Coronary artery (tissue), 2 donors: ENCODE measurements at regions not wholly inside any gene's neighbourhood (a gene's known extent, or its start where the extent isn't known, plus 50 kb on each side); places are given as distances from the start of the nearest gene placed in this dataset.
"Not testable (repeated sequence)": the region's sequence is repeated elsewhere in the genome, so short reads cannot be mapped to it uniquely, and the experiment has no call there.

ENCODE experiments used
- DNase-seq: peaks from one replicate; pipeline ENCODE4 v3.0.0-alpha.2; 2017; ENCODE audit warnings: low spot score
- H3K27ac ChIP-seq, 2 donors: fragments of 200-600 bp; sonication (generic); one replicate each; pipeline ENCODE4 v1.5.1; 2016 to 2019
- H3K4me3 ChIP-seq: fragments of 200-600 bp; sonication (generic); 2 replicates; pipeline ENCODE4 v1.5.1; 2016; ENCODE audit warnings: mild to moderate bottlenecking, moderate library complexity
- CTCF ChIP-seq: fragments of 200-600 bp; sonication (generic); IDR thresholded peaks from one replicate; pipeline ENCODE4 v1.5.1; 2019; ENCODE audit warnings: antibody characterized with exemption

- H3K27ac ChIP-seq = no peak overlapping the region
- no peak for TF ChIP-seq CTCF
- H3K4me3 ChIP-seq = no peak overlapping the region
- no peak for DNase-seq
Observed at GRCh38 chr7:149644754-149645153, 128.6 kb downstream of the ZNF467 start.

DNA sequence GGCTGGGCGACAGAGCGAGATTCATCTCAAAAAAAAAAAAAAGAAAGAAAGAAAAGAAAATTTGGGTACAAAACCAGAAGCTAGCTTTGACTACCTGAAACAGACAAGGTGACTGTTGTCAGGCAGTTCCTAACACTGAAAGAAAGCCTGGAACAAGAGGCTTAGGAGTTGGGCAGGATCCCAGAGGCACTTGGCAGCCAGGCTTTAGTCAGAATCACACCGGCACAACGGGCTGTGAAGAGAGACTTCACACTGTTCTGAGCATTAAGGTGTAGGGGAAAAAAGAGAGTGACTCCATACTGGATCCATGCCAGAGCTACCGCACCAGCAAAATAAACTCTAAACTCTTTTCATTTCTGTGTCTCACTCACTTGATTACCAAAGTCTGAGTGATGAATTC, 130.8 kb downstream of the ZNF467 start:
- no peak overlapping the region for H3K4me3 ChIP-seq
- H3K27ac ChIP-seq = no peak overlapping the region
- TF ChIP-seq CTCF = no peak
- DNase-seq = no peak

GRCh38 chr7:149638566-149639320, 134.6 kb downstream of the ZNF467 start:
- no peak for TF ChIP-seq CTCF
- Histone ChIP-seq H3K27ac (no peak overlapping the region), H3K4me3 (no peak overlapping the region)
- DNase-seq = no peak

DNA sequence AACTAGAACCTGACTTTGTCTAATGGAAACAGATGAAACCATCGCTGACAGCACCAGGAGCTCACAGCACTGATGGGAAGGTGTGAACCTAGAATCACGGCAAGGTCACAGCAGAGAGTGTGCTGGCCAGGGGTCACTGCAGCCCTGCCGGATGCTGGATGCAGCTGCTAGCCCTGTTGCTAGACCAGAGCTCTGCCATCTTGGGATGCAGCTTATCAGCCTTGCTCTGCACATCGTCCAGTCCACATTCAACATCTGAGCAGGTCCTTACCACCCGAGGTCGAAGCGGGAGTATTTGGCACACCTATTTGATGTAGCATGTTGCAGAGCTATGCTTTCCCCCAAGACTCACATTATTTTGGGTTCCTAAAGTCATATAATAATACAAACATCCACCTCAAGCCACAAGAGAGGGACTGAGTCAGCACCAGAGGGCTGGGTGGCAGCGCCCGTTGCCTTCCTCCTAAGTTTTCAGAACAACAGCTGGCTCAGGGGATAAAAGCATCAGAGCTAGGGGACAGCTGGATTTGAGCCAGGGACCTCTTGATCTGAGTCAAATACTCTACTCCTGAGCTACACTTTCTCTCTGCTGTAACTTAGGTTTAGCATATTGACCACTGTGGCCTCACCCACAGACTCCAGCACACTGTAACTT, 135.3 kb downstream of the ZNF467 start:
- no peak overlapping the region for H3K27ac ChIP-seq
- no peak for DNase-seq
- no peak for TF ChIP-seq CTCF
- no peak overlapping the region for H3K4me3 ChIP-seq

DNA sequence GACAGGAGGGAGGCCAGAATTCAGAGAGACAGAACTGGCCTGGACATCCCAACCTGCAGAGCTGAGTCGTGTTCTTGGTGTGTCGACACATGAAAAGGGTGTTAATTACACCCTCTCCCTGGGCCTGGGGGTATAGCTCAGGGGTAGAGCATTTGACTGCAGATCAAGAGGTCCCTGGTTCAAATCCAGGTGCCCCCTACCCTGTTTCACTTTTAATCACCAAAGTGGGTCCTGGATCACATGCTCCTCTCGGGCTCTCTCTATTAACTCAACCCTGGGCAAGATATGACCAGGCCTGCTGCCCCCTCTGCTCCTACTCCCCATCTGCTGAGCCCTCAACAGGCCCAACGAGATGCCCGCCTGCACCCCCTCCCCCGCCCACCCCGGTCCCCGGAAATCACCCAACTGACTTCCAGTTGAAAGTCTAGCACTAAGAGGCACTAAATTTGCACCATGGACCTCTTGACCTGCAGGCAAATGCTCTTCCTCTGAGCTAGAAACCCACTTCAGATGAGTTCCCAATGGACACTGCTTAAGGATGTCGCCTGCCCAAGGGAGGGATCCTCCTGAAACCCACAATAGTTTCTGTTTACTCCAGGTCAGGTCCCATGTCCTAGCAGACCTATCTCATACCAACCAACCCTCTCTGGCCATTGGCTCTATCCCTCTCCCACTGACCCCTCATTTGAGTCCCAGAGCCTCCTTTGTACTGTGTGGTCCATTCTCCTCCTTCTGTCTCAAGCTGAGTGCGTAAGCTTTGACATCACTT, 137.6 kb downstream of the ZNF467 start:
- Histone ChIP-seq H3K27ac (no peak overlapping the region), H3K4me3 (no peak overlapping the region)
- TF ChIP-seq CTCF = no peak
- DNase-seq = peak; percentile 26

DNA sequence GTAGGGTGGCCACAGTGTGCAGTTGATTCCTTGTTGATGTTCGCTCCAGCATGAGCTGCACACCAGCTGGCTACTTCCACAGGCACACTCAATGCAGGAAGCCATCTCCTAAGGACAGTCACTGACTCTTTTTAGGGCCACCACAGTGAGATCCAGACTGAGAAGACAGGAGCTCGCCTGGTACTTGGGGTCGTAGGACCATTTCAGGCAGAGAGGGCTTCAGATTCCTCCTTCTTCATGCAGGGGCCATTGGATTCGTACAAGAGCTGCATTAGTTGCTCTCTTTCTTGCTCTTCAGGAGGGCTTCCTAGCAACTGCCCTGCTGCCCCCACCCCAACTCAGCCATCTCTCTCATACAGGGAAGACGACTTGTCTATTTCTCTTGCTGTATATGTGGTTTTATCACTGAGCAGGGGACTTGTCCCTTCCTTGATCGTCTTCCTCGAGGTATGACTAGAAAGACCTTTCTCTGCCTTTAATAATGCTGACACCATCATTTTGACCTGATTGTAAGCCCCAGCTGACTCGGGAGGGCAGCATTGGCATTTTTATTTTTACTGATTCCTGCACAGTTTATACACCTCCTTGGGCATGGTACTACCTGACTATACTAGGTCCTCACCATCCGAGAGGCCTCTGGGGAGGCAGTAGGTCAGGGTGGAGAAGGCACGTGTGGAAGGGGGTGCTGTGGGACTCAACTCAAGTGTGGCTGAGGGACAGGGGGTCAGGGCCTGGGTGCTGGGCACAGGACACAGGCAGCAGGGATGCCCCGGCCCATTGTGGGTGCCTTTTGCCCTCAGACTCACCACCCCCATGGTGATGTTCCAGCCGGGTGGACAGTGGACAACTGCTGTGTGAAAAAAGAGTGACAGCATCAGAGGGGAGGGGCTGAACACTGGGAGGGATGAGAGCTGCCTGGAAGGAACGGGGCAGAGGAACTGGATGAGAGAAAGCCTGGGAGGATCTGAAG, 136.7 kb upstream of the ZNF746 start:
- Histone ChIP-seq H3K27ac (no peak overlapping the region), H3K4me3 (no peak overlapping the region)
- peak; percentile 61 for DNase-seq
- no peak for TF ChIP-seq CTCF

DNA sequence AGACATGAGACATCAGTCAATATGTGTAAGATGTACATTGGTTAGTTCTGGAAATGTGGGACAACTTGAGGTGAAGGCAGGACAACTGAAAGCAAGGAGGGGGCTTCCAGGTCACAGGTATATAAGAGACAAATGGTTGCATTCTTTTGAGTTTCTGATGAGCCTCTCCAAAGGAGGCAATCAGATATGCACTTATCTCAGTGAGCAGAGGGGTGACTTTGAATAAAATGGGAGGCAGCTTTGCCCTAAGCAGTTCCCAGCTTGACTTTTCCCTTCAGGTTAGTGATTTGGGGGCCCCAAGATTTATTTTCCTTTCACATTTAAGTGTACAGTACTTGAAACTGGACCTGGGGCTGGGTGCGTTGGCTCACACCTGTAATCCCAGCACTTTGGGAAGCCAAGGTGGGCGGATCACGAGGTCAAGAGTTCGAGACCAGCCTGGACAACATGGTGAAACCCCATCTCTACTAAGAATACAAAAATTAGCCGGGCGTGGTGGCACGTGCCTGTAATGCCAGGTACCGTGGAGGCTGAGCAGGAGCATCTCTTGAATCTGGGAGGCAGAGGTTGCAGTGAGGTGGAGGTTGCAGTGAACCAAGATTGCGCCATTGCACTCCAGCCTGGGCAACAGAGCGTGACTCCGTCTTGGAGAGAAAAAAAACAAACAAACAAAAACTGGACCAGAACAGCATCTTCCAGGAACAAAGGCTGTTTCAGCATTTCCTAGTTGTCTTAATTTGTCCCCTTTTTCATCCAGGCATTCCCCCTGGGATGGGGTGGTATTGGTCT, 130.9 kb upstream of the ZNF746 start:
- not testable (repeated sequence) for DNase-seq, H3K4me3 ChIP-seq, H3K27ac ChIP-seq
